Neural cell (in vitro differentiated cells): ENCODE measurements at regions not wholly inside any gene's neighbourhood (a gene's known extent, or its start where the extent isn't known, plus 50 kb on each side); places are given as distances from the start of the nearest gene placed in this dataset.
"Not testable (repeated sequence)": the region's sequence is repeated elsewhere in the genome, so short reads cannot be mapped to it uniquely, and the experiment has no call there.

Source experiments
- H2AFZ ChIP-seq: fragments of 200-600, 300-800 bp; sonication (generic), shearing (Covaris generic); 2 replicates; pipeline ENCODE4 v1.6.0; 2014; ENCODE audit warnings: low read depth, mild to moderate bottlenecking, antibody characterized with exemption, low read length, moderate library complexity
- H3F3A ChIP-seq: fragments of 200-600 bp; shearing (Covaris generic); 2 replicates; pipeline ENCODE4 v1.6.1; 2016; ENCODE audit warnings: mild to moderate bottlenecking, moderate library complexity, mixed read lengths, antibody characterized with exemption, low read length; ENCODE audit not compliant: insufficient read depth, poor library complexity, severe bottlenecking
- H3K27ac ChIP-seq: fragments of 200-600, 300-800 bp; sonication (generic), shearing (Covaris generic); 2 replicates; pipeline ENCODE4 v1.5.1; 2014; ENCODE audit warnings: mild to moderate bottlenecking, low read length, moderate library complexity
- H3K27me3 ChIP-seq: fragments of 300-800, 200-600 bp; sonication (generic), shearing (Covaris generic); 2 replicates; pipeline ENCODE4 v1.6.0; 2014; ENCODE audit warnings: mild to moderate bottlenecking, low read depth, low read length, moderate library complexity; ENCODE audit not compliant: insufficient read depth
- H3K36me3 ChIP-seq: fragments of 300-800, 200-600 bp; sonication (generic), shearing (Covaris generic); 2 replicates; pipeline ENCODE4 v1.5.1; 2014; ENCODE audit warnings: mild to moderate bottlenecking, antibody characterized with exemption, low read length, moderate library complexity; ENCODE audit not compliant: insufficient read depth
- H3K4me2 ChIP-seq: fragments of 300-800, 200-600 bp; sonication (generic), shearing (Covaris generic); 2 replicates; pipeline ENCODE4 v1.6.0; 2014; ENCODE audit warnings: mild to moderate bottlenecking, low read length
- H3K4me3 ChIP-seq: fragments of 300-800, 200-600 bp; sonication (generic), shearing (Covaris generic); 2 replicates; pipeline ENCODE4 v1.5.1; 2014; ENCODE audit warnings: mild to moderate bottlenecking, low read length, moderate library complexity
- H3K79me2 ChIP-seq: fragments of 200-600 bp; shearing (Covaris generic); replicated peaks from 2 replicates; pipeline ENCODE4 v1.6.0; 2014; ENCODE audit warnings: mild to moderate bottlenecking, low read length, moderate library complexity; ENCODE audit not compliant: insufficient read depth
- H3K9ac ChIP-seq: fragments of 300-800, 200-600 bp; sonication (generic), shearing (Covaris generic); 2 replicates; pipeline ENCODE4 v1.6.1; 2016; ENCODE audit warnings: mild to moderate bottlenecking, low read length, mixed read lengths
- H3K9me2 ChIP-seq: fragments of 200-600 bp; shearing (Covaris generic); 2 replicates; pipeline ENCODE4 v1.6.1; 2016; ENCODE audit warnings: mild to moderate bottlenecking, low read length, mixed read lengths; ENCODE audit not compliant: insufficient read depth
- H3K9me3 ChIP-seq: fragments of 200-600, 300-800 bp; sonication (generic), shearing (Covaris generic); 2 replicates; pipeline ENCODE4 v1.6.1; 2016; ENCODE audit warnings: mild to moderate bottlenecking, mixed run types, low read length, moderate library complexity, mixed read lengths
- H4K20me1 ChIP-seq: fragments of 200-600 bp; shearing (Covaris generic); 2 replicates; pipeline ENCODE4 v1.6.1; 2016; ENCODE audit warnings: mild to moderate bottlenecking, mixed run types; ENCODE audit not compliant: insufficient read depth
- EP300 ChIP-seq: fragments of 450-650 bp; conservative IDR thresholded peaks from 2 replicates; pipeline ENCODE4 v1.6.1; 2014; ENCODE audit warnings: antibody characterized with exemption, mild to moderate bottlenecking, moderate library complexity; ENCODE audit not compliant: poor library complexity, severe bottlenecking
- EZH2 ChIP-seq: fragments of 200-600, 300-800 bp; shearing (Covaris generic), sonication (generic); IDR thresholded peaks from 2 replicates; pipeline ENCODE4 v1.6.1; 2014; ENCODE audit warnings: antibody characterized with exemption, low read length, borderline replicate concordance, mild to moderate bottlenecking; ENCODE audit not compliant: insufficient read depth, poor library complexity, severe bottlenecking
- MXI1 ChIP-seq: fragments of 450-650 bp; conservative IDR thresholded peaks from 2 replicates; pipeline ENCODE4 v1.6.1; 2014; ENCODE audit warnings: antibody characterized with exemption, mild to moderate bottlenecking; ENCODE audit not compliant: poor library complexity, severe bottlenecking
- POLR2AphosphoS5 ChIP-seq: IDR thresholded peaks from 2 replicates; pipeline ENCODE4 v1.6.1; 2012
- RAD21 ChIP-seq: fragments of 450-650 bp; conservative IDR thresholded peaks from 2 replicates; pipeline ENCODE4 v1.6.1; 2014; ENCODE audit warnings: antibody characterized with exemption, mild to moderate bottlenecking, moderate library complexity
- SMC3 ChIP-seq: fragments of 450-650 bp; conservative IDR thresholded peaks from 2 replicates; pipeline ENCODE4 v1.6.1; 2014; ENCODE audit warnings: antibody characterized with exemption, mild to moderate bottlenecking, moderate library complexity; ENCODE audit not compliant: poor library complexity
- TAF1 ChIP-seq: IDR thresholded peaks from 2 replicates; pipeline ENCODE4 v1.6.1; 2012; ENCODE audit warnings: low read depth
- TF ChIP-seq, protein P1 (sequence below): IDR thresholded peaks from 2 replicates; pipeline ENCODE4 v1.6.1; 2012; ENCODE audit warnings: borderline replicate concordance
- TF ChIP-seq, protein P2 (sequence below): fragments of 450-650 bp; IDR thresholded peaks from 2 replicates; pipeline ENCODE4 v1.5.1; 2014; ENCODE audit warnings: antibody characterized with exemption, mild to moderate bottlenecking, moderate library complexity; ENCODE audit not compliant: poor library complexity, severe bottlenecking

GRCh38 chr4:8722556-8722955 is 130.0 kb downstream of the CPZ start:
- Histone ChIP-seq H3K27ac (no peak overlapping the region), H3K4me2 (no peak overlapping the region), H3K9ac (no peak overlapping the region), H3K4me3 (no peak overlapping the region), H3K36me3 (no peaks in the 10 kb centered on the region), H2AFZ (no peak overlapping the region), H3K27me3 (no peaks in the 10 kb centered on the region), H3K9me3 (no peaks in the 10 kb centered on the region), H3K79me2 (no peaks in the 10 kb centered on the region), H4K20me1 (no peaks in the 10 kb centered on the region), H3K9me2 (no peaks in the 10 kb centered on the region), H3F3A (no peaks in the 10 kb centered on the region)
- TF ChIP-seq EZH2 (no peak), POLR2AphosphoS5 (no peak), EP300 (no peak), SMC3 (no peak), MXI1 (no peak), TAF1 (no peak), RAD21 (no peak)
- TF ChIP-seq, protein P1, sequence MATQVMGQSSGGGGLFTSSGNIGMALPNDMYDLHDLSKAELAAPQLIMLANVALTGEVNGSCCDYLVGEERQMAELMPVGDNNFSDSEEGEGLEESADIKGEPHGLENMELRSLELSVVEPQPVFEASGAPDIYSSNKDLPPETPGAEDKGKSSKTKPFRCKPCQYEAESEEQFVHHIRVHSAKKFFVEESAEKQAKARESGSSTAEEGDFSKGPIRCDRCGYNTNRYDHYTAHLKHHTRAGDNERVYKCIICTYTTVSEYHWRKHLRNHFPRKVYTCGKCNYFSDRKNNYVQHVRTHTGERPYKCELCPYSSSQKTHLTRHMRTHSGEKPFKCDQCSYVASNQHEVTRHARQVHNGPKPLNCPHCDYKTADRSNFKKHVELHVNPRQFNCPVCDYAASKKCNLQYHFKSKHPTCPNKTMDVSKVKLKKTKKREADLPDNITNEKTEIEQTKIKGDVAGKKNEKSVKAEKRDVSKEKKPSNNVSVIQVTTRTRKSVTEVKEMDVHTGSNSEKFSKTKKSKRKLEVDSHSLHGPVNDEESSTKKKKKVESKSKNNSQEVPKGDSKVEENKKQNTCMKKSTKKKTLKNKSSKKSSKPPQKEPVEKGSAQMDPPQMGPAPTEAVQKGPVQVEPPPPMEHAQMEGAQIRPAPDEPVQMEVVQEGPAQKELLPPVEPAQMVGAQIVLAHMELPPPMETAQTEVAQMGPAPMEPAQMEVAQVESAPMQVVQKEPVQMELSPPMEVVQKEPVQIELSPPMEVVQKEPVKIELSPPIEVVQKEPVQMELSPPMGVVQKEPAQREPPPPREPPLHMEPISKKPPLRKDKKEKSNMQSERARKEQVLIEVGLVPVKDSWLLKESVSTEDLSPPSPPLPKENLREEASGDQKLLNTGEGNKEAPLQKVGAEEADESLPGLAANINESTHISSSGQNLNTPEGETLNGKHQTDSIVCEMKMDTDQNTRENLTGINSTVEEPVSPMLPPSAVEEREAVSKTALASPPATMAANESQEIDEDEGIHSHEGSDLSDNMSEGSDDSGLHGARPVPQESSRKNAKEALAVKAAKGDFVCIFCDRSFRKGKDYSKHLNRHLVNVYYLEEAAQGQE: no peak
- TF ChIP-seq, protein P2, sequence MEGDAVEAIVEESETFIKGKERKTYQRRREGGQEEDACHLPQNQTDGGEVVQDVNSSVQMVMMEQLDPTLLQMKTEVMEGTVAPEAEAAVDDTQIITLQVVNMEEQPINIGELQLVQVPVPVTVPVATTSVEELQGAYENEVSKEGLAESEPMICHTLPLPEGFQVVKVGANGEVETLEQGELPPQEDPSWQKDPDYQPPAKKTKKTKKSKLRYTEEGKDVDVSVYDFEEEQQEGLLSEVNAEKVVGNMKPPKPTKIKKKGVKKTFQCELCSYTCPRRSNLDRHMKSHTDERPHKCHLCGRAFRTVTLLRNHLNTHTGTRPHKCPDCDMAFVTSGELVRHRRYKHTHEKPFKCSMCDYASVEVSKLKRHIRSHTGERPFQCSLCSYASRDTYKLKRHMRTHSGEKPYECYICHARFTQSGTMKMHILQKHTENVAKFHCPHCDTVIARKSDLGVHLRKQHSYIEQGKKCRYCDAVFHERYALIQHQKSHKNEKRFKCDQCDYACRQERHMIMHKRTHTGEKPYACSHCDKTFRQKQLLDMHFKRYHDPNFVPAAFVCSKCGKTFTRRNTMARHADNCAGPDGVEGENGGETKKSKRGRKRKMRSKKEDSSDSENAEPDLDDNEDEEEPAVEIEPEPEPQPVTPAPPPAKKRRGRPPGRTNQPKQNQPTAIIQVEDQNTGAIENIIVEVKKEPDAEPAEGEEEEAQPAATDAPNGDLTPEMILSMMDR: no peak

GRCh38 chr4:8721621-8722020 is 129.1 kb downstream of the CPZ start:
- Histone ChIP-seq H3K9ac (no peak overlapping the region), H3F3A (no peaks in the 10 kb centered on the region), H2AFZ (no peak overlapping the region), H3K9me3 (no peaks in the 10 kb centered on the region), H3K79me2 (no peaks in the 10 kb centered on the region), H3K36me3 (no peaks in the 10 kb centered on the region), H4K20me1 (no peaks in the 10 kb centered on the region), H3K27ac (no peak overlapping the region), H3K4me2 (no peak overlapping the region), H3K27me3 (no peaks in the 10 kb centered on the region), H3K9me2 (no peaks in the 10 kb centered on the region), H3K4me3 (no peak overlapping the region)
- TF ChIP-seq EP300: no peak
- TF ChIP-seq RAD21: no peak
- no peak for TF ChIP-seq TAF1
- no peak for TF ChIP-seq POLR2AphosphoS5
- no peak for TF ChIP-seq MXI1

DNA sequence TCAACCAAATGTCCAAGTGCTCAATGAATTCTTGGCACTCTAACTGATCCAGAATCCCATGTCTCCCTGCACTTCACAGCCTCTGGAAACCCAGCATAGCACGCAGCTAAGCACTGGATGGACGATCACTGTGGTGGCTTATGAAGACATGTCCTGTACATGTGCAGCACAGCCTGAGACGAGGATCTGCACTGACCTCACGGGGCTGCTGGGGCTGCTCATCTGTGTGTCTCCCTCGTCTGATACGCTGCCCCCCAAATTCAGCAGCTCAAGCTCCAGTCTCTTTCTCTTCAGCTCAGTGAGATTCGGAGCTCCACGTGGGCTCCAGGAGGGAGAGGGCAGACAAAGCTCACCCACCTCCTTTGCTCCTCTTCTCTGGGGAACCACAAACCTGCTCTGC is 126.9 kb downstream of the CPZ start:
- Histone ChIP-seq H3F3A (no peaks in the 10 kb centered on the region), H3K9ac (no peak overlapping the region), H3K9me3 (no peaks in the 10 kb centered on the region), H4K20me1 (no peaks in the 10 kb centered on the region), H3K9me2 (no peaks in the 10 kb centered on the region), H3K4me3 (no peak overlapping the region), H3K79me2 (no peaks in the 10 kb centered on the region), H3K36me3 (no peaks in the 10 kb centered on the region), H3K4me2 (no peak overlapping the region), H3K27me3 (no peaks in the 10 kb centered on the region), H2AFZ (no peak overlapping the region), H3K27ac (no peak overlapping the region)
- TF ChIP-seq SMC3: no peak
- TF ChIP-seq TAF1: no peak

DNA sequence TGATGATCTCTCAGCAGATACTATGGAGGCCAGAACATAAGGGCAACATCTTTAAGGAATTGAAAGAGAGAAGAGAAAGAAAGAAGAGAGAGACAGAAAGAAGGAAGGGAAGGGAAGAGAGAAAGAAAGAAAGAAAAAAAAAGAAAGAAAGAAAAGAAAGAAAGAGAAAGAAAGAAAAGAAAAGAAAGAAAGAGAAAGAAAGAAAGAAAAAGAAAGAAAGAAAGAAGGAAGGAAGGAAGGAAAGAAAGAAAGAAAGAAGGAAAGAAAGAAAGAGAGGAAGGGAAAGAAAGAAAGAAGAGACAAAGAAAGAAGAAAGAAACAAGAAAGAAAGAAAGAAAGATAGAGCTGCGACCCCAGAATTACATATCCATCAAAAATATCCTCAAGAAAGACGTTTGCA is 124.9 kb downstream of the CPZ start:
- H2AFZ ChIP-seq, H3K4me3 ChIP-seq, H3K36me3 ChIP-seq, H4K20me1 ChIP-seq, H3K4me2 ChIP-seq, H3K27me3 ChIP-seq, H3K9ac ChIP-seq, H3K9me3 ChIP-seq, H3K79me2 ChIP-seq, H3K27ac ChIP-seq, H3F3A ChIP-seq, H3K9me2 ChIP-seq: not testable (repeated sequence)
